Breast epithelium (tissue), 3 donors: ENCODE measurements at regions not wholly inside any gene's neighbourhood (a gene's known extent, or its start where the extent isn't known, plus 50 kb on each side); places are given as distances from the start of the nearest gene placed in this dataset.

Experiments
- POLR2A ChIP-seq: fragments of 450-650 bp; IDR thresholded peaks from one replicate; pipeline ENCODE4 v1.6.1; 2016; ENCODE audit warnings: antibody characterized with exemption, mild to moderate bottlenecking, moderate library complexity
- POLR2AphosphoS5 ChIP-seq, 3 donors: sonication (generic); formaldehyde crosslinking; IDR thresholded peaks; one replicate each; pipeline ENCODE4 v1.6.1; 2017; ENCODE audit warnings: antibody characterized with exemption in 3 of 3
- TF ChIP-seq, protein P1 (sequence below), 3 donors: fragments of 450-650 bp; IDR thresholded peaks; one replicate each; pipeline ENCODE4 v1.5.1; 2016 to 2017; ENCODE audit warnings: antibody characterized with exemption in 3 of 3, mild to moderate bottlenecking in 3 of 3, moderate library complexity in 3 of 3

DNA sequence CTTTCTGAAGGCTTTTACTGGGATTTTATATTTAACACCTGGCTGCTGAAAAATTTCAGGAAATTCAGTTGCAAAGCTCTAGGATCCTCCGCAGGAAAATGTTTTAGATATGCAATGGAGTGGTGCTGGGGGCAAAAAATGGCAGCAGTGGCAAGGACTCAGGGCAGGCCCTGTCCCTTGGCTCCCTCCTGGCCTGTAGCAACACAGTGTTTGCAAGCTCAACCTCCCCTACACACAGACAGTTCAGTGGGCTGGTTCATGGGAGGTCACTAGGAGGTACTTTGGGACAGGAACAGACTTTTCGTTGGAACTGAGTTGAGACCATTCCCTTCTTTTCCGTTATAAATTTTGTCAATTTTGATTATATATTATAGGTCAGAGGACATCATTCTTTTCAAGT is 270.4 kb downstream of the ADAMTS20 start:
- TF ChIP-seq POLR2A (no peak), POLR2AphosphoS5 (IDR thresholded peaks at IDR 0.05) (no peak)
- TF ChIP-seq, protein P1, sequence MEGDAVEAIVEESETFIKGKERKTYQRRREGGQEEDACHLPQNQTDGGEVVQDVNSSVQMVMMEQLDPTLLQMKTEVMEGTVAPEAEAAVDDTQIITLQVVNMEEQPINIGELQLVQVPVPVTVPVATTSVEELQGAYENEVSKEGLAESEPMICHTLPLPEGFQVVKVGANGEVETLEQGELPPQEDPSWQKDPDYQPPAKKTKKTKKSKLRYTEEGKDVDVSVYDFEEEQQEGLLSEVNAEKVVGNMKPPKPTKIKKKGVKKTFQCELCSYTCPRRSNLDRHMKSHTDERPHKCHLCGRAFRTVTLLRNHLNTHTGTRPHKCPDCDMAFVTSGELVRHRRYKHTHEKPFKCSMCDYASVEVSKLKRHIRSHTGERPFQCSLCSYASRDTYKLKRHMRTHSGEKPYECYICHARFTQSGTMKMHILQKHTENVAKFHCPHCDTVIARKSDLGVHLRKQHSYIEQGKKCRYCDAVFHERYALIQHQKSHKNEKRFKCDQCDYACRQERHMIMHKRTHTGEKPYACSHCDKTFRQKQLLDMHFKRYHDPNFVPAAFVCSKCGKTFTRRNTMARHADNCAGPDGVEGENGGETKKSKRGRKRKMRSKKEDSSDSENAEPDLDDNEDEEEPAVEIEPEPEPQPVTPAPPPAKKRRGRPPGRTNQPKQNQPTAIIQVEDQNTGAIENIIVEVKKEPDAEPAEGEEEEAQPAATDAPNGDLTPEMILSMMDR (IDR thresholded peaks at IDR 0.05): no peak
